GM18511 (cell line): ENCODE measurements at regions not wholly inside any gene's neighbourhood (a gene's known extent, or its start where the extent isn't known, plus 50 kb on each side); places are given as distances from the start of the nearest gene placed in this dataset.
"Not testable (repeated sequence)": the region's sequence is repeated elsewhere in the genome, so short reads cannot be mapped to it uniquely, and the experiment has no call there.

ENCODE experiments used
- ATAC-seq: cut with Tn5 transposase; IDR thresholded peaks from one replicate; pipeline ENCODE4 v1.9.1; 2021; ENCODE audit warnings: mild to moderate bottlenecking, moderate library complexity; ENCODE audit not compliant: unreplicated experiment

GRCh38 chr3:7999384-7999783, 502.2 kb upstream of the LMCD1 start:
- ATAC-seq, result no peak

- ATAC-seq, result no peak
Observed at GRCh38 chr3:8001307-8001706, 500.3 kb upstream of the LMCD1 start.

- no peak for ATAC-seq
Observed at GRCh38 chr3:8001712-8002111, 499.9 kb upstream of the LMCD1 start.

- no peak for ATAC-seq
Observed at GRCh38 chr3:8011902-8012301, 489.7 kb upstream of the LMCD1 start.

- no peak for ATAC-seq
Observed at GRCh38 chr3:8020047-8020841, 481.4 kb upstream of the LMCD1 start.

- no peak for ATAC-seq
Observed at GRCh38 chr3:8027954-8028353, 473.7 kb upstream of the LMCD1 start.

GRCh38 chr3:8050283-8050682, 451.3 kb upstream of the LMCD1 start:
- ATAC-seq, result no peak

GRCh38 chr3:8052659-8053058, 449.0 kb upstream of the LMCD1 start:
- no peak for ATAC-seq

GRCh38 chr3:8068135-8068534, 433.5 kb upstream of the LMCD1 start:
- ATAC-seq, result not testable (repeated sequence)

- ATAC-seq, result no peak
Observed at GRCh38 chr3:8069471-8069870, 432.2 kb upstream of the LMCD1 start.

GRCh38 chr3:8070011-8070410, 431.6 kb upstream of the LMCD1 start:
- ATAC-seq, result no peak

GRCh38 chr3:8074740-8075139, 426.9 kb upstream of the LMCD1 start:
- ATAC-seq, result not testable (repeated sequence)

GRCh38 chr3:8077126-8077525, 424.5 kb upstream of the LMCD1 start:
- ATAC-seq, result no peak

GRCh38 chr3:8080464-8080863, 421.2 kb upstream of the LMCD1 start:
- ATAC-seq, result no peak

GRCh38 chr3:8085498-8085897, 416.1 kb upstream of the LMCD1 start:
- no peak for ATAC-seq

GRCh38 chr3:8087951-8088350, 413.7 kb upstream of the LMCD1 start:
- no peak for ATAC-seq

GRCh38 chr3:8094415-8094814, 407.2 kb upstream of the LMCD1 start:
- ATAC-seq, result no peak

GRCh38 chr3:8095724-8096123, 405.9 kb upstream of the LMCD1 start:
- no peak for ATAC-seq

- no peak for ATAC-seq
Observed at GRCh38 chr3:8097690-8098089, 403.9 kb upstream of the LMCD1 start.

- ATAC-seq, result peak; percentile 67
Observed at GRCh38 chr3:8103954-8104353, 397.7 kb upstream of the LMCD1 start.

GRCh38 chr3:8106921-8107320, 394.7 kb upstream of the LMCD1 start:
- no peak for ATAC-seq

GRCh38 chr3:8110966-8111798, 390.4 kb upstream of the LMCD1 start:
- peak; percentile 99 for ATAC-seq
